ENCODE measurements at regions not wholly inside any gene's neighbourhood (a gene's known extent, or its start where the extent isn't known, plus 50 kb on each side); places are given as distances from the start of the nearest gene placed in this dataset.

- no peak for DNase-seq
Measured at GRCh38 chr5:34598177-34598794, 57.8 kb upstream of the RAI14 start.

GRCh38 chr5:34599471-34600117, 56.5 kb upstream of the RAI14 start:
- no peak for DNase-seq

DNA sequence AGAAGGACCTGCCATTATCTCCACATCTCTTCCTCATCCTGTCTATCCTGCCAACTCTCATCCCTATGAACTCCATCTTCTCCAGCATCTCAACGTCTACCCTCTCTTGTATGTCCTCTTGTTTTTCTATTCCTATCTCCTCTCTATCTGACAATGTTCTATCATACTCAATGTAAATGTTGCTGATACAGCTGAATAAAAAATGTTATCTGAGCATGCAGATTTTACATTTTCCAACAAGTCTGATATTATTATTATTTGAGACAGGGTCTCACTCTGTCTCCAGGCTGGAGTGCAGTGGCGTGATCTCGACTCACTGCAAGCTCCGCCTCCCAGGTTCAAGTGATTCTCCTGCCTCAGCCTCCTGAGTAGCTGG, 56.0 kb upstream of the RAI14 start:
- DNase-seq: no peak

DNA sequence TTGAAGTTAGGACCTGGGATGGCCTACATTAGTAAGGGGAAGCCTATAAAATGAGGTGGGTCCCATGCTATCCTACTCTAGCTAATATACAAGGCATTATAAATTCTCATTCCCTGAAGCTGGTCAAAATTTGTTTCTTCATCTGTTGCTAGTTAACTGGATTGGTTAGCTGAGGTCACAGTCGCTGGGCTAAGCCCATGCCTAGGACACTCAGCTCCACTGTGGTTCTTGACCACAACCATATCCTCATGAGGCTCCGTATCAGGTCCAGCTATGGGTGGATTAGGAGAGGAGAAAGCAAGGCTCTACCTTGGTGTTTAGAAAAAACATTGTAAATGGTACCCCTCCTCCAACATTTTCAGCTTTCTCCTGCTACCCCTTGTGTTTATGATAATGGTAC, 52.8 kb upstream of the RAI14 start:
- DNase-seq: no peak

DNA sequence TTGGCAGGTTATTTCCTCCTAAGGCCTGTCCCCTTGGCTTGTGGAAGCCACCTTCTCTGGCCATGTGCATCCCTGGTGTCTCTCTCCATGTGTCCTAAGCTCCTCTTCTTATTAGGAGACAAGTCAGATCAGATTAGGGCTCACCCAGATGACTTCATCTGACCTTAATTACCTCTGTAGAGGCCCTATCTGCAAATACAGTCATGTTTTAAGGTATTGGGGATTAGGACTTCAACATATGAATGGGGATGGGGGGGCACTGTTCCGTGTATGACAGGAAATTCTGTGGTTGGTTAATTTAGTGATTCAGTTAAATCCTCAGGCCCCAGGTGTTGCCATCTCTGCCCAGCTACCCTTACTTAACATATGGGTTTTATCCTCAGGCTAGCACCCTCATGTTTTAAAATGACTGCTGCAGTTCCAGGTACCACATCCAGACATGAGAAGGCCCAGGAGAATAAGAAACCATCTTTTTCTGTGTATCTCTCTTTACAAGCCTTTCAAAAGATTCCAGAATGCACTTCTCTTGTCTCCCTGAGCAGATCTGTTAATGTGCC, 51.9 kb upstream of the RAI14 start:
- no peak for DNase-seq

GRCh38 chr5:34606101-34606500, 50.0 kb upstream of the RAI14 start:
- no peak for DNase-seq

All from left kidney (tissue), 1 donor.